Stimulated activated CD8-positive, alpha-beta memory T cell treated with anti-CD3 and anti-CD28 coated beads, Interleukin-7, amount 100 ng/mL, for 1 hour (primary cell): ENCODE measurements at regions not wholly inside any gene's neighbourhood (a gene's known extent, or its start where the extent isn't known, plus 50 kb on each side); places are given as distances from the start of the nearest gene placed in this dataset.

ENCODE experiments used
- DNase-seq, 2 donors: peaks; one replicate each; pipeline ENCODE4 v3.0.0-alpha.2; 2020; ENCODE audit warnings: low read depth in 2 of 2

DNA sequence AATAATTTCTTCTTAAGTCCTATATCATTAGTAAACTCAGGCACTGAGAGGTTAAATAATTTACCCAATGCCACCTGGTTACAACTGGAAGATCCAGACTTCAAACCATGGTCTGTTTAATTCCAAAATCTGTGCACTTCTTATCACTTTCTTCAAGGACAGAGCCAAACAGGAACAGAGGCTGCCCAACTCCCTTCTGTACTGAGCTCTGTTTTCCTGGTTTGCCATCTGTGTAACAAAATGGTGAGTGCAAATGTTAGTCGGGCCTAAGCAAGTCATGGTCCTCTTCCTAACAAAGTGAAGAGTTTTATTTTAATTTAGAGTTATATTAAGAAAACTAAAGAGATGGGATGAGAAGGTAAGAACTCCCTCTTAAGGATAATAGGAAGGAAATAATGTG lies 80.6 kb upstream of the CCL2 start:
- DNase-seq: no peak

DNA sequence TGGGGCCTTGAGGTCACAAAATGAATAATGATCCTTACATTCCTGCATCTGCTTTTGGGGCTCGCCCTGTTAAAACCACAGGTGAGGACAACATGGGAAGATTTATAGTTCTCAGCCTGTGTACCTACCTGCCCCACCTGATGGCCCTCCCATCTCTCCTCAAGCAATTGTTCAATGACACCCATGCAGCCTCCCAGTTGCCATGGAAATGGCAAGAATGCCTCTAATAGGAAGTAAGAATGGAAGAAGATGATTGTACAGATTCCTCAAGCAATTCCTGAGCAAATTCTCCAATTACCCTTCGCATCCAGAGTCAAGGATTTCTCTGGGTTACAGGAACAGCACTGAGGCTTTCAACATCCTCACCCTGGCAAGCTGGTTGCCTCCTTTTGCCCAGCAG lies 78.6 kb upstream of the CCL2 start:
- no peak for DNase-seq

- no peak for DNase-seq
Observed at GRCh38 chr17:34177642-34178041, 77.4 kb upstream of the CCL2 start.

- no peak for DNase-seq
Observed at GRCh38 chr17:34178092-34178491, 77.0 kb upstream of the CCL2 start.

DNA sequence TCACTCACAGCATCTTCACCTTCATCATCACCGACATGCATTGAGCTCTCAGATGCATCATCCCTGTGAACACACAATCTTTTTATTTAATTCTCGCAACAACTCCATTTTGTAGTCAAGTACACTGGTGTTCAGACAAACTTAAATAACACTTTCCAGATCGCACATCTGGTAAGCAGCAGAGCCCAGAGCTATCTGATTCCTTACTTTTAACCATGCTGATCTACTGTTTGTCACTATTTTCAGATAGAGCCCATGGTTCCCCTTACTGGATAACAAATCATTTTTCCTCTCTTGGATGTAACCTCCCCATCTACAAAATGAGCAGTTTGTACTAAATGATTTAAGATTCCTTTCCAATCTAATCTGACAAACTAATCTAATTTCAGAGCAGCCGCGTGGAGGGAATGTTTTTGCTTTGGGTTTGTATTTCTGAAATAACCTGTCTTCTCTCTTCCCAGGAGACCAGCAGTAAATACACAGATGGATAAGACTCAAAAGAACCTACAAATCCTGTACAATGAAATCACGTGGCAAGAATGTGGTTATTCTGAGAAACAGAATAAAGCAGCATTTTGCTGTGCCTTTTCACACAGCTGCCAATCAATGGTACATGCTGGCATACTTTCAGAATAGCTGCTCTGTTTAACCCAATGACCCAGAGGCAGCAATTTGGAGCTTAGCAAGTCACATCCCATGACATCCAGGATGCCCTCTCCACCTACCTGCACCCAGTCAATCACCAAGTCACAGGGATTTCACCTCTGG lies 72.9 kb upstream of the CCL2 start:
- no peak for DNase-seq

DNA sequence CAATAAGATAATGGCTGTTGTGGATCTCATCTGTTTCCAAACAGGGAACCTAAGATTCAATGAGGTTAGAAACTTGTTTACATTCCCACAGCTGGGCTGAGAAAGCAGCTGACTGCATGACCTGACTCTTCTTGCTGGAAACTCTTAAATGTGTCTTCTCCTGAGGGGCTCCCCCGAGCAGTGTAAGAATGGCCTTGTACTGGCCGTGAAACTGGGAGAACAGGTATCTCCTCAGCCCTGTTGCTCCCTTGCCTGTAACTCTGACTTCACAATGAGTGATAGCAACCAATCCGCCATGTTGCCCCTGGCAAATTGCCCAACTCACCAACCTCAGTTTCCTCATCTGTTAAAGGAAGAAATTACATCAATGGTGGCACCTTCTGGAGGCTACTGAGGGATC lies 59.1 kb upstream of the CCL2 start:
- DNase-seq: no peak

GRCh38 chr17:34198519-34198918 lies 56.6 kb upstream of the CCL2 start:
- no peak for DNase-seq

DNA sequence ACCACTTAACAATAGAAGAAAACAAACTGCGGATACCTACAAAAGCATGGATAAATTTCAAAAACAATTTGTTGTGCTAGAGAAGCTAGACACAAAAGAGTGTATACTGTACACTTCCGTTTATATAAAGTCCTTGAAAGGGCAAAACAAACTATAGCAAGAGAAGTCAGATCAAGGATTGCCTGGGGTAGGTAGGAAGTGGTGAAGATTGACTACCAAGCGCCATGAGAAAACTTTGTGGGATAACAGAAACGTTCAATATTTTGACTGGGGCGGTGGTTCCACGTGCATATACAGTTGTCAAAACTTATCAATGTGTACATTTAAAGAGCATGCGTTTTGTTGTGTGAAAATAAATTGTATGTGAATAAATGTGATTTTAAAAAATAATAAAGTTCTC lies 55.6 kb upstream of the CCL2 start:
- DNase-seq: no peak

- peak; percentile 21 to 29 for DNase-seq
Observed at GRCh38 chr17:34199932-34200534, 55.1 kb upstream of the CCL2 start.

- no peak for DNase-seq
Observed at GRCh38 chr17:34201225-34201624, 53.9 kb upstream of the CCL2 start.

DNA sequence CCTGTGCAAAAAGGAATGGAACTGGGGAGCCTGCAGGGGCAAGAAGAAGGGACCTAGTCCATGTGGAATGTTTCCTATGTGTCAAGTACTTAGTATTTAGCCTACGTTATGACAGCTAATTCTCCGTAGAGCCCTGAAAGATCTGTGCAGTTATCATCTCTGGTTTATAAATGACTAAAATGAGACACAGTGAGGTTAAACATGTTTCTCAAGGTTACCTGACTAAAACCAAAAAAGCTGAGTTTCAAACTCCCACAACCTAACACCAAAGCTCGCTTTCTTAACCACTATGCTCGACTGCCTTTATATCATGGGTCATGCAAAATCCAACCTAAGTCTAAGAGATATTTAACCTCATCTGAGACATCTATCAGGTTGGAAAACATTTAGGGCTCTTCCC lies 53.3 kb upstream of the CCL2 start:
- DNase-seq: no peak

GRCh38 chr17:34203018-34203638 lies 52.0 kb upstream of the CCL2 start:
- DNase-seq: no peak

- no peak for DNase-seq
Observed at GRCh38 chr17:34204402-34204801, 50.7 kb upstream of the CCL2 start.
